GM12801 (cell line): ENCODE measurements at regions not wholly inside any gene's neighbourhood (a gene's known extent, or its start where the extent isn't known, plus 50 kb on each side); places are given as distances from the start of the nearest gene placed in this dataset.

Experiments used
- CTCF ChIP-seq: IDR thresholded peaks from one replicate; pipeline ENCODE4 v1.5.1; 2011; ENCODE audit warnings: control low read depth; ENCODE audit not compliant: insufficient read length; ENCODE audit errors: extremely low read depth

- no peak for TF ChIP-seq CTCF
Observed at GRCh38 chr6:137737836-137738596, 129.0 kb upstream of the TNFAIP3 start.

- TF ChIP-seq CTCF, result no peak
Observed at GRCh38 chr6:137738931-137739504, 128.0 kb upstream of the TNFAIP3 start.

GRCh38 chr6:137739544-137739943 lies 127.5 kb upstream of the TNFAIP3 start:
- TF ChIP-seq CTCF, result no peak

- no peak for TF ChIP-seq CTCF
Observed at GRCh38 chr6:137740091-137740755, 126.8 kb upstream of the TNFAIP3 start.

- TF ChIP-seq CTCF, result no peak
Observed at GRCh38 chr6:137740967-137741761, 125.9 kb upstream of the TNFAIP3 start.

GRCh38 chr6:137743493-137743892 lies 123.6 kb upstream of the TNFAIP3 start:
- no peak for TF ChIP-seq CTCF

GRCh38 chr6:137744877-137745276 lies 122.2 kb upstream of the TNFAIP3 start:
- TF ChIP-seq CTCF, result no peak
